Gastroesophageal sphincter (tissue), 4 donors: ENCODE measurements at regions not wholly inside any gene's neighbourhood (a gene's known extent, or its start where the extent isn't known, plus 50 kb on each side); places are given as distances from the start of the nearest gene placed in this dataset.

ENCODE experiments used
- ATAC-seq: fragments of 150-250 bp; one replicate; pipeline ENCODE4 v1.9.1; 2016; ENCODE audit warnings: mild to moderate bottlenecking, moderate library complexity
- H3K27ac ChIP-seq, 4 donors: fragments of 200-600 bp; sonication (generic) in 3 of 4; 1 replicate in 3 of 4; 2 replicates in 1 of 4; pipeline ENCODE4 v1.5.1; 2016 to 2019
- H3K27me3 ChIP-seq: fragments of 200-600 bp; sonication (generic); one replicate; pipeline ENCODE4 v1.5.1; 2019
- H3K36me3 ChIP-seq, 2 donors: fragments of 200-600 bp; sonication (generic); one replicate each; pipeline ENCODE4 v1.5.1; 2019; ENCODE audit warnings: control low read depth in 1 of 2
- H3K4me1 ChIP-seq, 3 donors: fragments of 200-600 bp; sonication (generic); 1 replicate in 2 of 3; 2 replicates in 1 of 3; pipeline ENCODE4 v1.5.1; 2016 to 2019; ENCODE audit warnings: control low read depth in 2 of 3
- H3K4me3 ChIP-seq, 2 donors: fragments of 200-600 bp; sonication (generic); one replicate each; pipeline ENCODE4 v1.5.1; 2019; ENCODE audit warnings: mild to moderate bottlenecking in 1 of 2, moderate library complexity in 1 of 2
- H3K9me3 ChIP-seq, 3 donors: fragments of 200-600 bp; sonication (generic); one replicate each; pipeline ENCODE4 v1.5.1; 2017 to 2019; ENCODE audit warnings: control low read depth in 2 of 3
- EP300 ChIP-seq: sonication (generic); formaldehyde crosslinking; IDR thresholded peaks from one replicate; pipeline ENCODE4 v1.6.1; 2017; ENCODE audit warnings: antibody characterized with exemption, mild to moderate bottlenecking
- POLR2A ChIP-seq, 2 donors: fragments of 450-650 bp; IDR thresholded peaks; one replicate each; pipeline ENCODE4 v1.6.1; 2017; ENCODE audit warnings: antibody characterized with exemption in 2 of 2, mild to moderate bottlenecking in 2 of 2, moderate library complexity in 1 of 2
- POLR2AphosphoS5 ChIP-seq: sonication (generic); formaldehyde crosslinking; IDR thresholded peaks from one replicate; pipeline ENCODE4 v1.6.1; 2017; ENCODE audit warnings: antibody characterized with exemption
- WGBS, 2 donors: methylation state at CpG; one replicate each; pipeline ENCODE4 v1.1.5; 2018; ENCODE audit warnings: low coverage in 1 of 2; 5-methylcytosine and 5-hydroxymethylcytosine counted together
- TF ChIP-seq, protein P1 (sequence below), 4 experiments: fragments of 200-600 bp in 2 of 4; fragments of 450-650 bp in 2 of 4; sonication (generic) in 1 of 4; IDR thresholded peaks; one replicate each; pipeline ENCODE4 v1.5.1; 2017 to 2019; ENCODE audit warnings: antibody characterized with exemption in 4 of 4, mild to moderate bottlenecking in 2 of 4, moderate library complexity in 2 of 4

DNA sequence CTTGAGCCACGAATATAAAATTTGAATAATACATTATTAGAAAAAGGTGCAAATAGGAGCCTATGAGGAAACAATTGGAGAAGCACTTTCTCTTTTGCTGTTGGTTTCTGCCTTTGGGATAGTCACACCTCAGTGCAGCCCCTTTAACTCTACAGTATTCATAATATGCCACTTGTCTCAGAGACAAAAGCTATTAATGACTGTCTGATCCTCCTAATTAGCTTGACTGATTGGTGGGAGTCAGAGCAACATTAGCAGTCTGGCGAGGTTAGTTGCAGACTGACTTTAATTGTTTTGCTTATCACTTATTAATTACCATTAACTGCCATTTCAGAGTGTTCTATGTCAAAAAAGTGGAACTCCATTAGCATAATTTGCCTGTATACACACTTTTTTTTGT is 225.0 kb upstream of the ARHGEF26 start:
- TF ChIP-seq, protein P1, sequence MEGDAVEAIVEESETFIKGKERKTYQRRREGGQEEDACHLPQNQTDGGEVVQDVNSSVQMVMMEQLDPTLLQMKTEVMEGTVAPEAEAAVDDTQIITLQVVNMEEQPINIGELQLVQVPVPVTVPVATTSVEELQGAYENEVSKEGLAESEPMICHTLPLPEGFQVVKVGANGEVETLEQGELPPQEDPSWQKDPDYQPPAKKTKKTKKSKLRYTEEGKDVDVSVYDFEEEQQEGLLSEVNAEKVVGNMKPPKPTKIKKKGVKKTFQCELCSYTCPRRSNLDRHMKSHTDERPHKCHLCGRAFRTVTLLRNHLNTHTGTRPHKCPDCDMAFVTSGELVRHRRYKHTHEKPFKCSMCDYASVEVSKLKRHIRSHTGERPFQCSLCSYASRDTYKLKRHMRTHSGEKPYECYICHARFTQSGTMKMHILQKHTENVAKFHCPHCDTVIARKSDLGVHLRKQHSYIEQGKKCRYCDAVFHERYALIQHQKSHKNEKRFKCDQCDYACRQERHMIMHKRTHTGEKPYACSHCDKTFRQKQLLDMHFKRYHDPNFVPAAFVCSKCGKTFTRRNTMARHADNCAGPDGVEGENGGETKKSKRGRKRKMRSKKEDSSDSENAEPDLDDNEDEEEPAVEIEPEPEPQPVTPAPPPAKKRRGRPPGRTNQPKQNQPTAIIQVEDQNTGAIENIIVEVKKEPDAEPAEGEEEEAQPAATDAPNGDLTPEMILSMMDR (IDR thresholded peaks at IDR 0.05): no peak
- no peak for TF ChIP-seq POLR2A (IDR thresholded peaks at IDR 0.05)
- TF ChIP-seq EP300: no peak
- TF ChIP-seq POLR2AphosphoS5: no peak
- H3K27ac ChIP-seq: no peak overlapping the region
- 87 to 90% methylated on average over 1 to 2 of the region's 2 CpGs for WGBS, 2 donors
- no peaks in the 10 kb centered on the region for H3K4me1 ChIP-seq
- no peaks in the 10 kb centered on the region for H3K36me3 ChIP-seq
- no peak overlapping the region for H3K4me3 ChIP-seq
- H3K27me3 ChIP-seq: no peaks in the 10 kb centered on the region
- no peaks in the 10 kb centered on the region for H3K9me3 ChIP-seq
- no peak for ATAC-seq

DNA sequence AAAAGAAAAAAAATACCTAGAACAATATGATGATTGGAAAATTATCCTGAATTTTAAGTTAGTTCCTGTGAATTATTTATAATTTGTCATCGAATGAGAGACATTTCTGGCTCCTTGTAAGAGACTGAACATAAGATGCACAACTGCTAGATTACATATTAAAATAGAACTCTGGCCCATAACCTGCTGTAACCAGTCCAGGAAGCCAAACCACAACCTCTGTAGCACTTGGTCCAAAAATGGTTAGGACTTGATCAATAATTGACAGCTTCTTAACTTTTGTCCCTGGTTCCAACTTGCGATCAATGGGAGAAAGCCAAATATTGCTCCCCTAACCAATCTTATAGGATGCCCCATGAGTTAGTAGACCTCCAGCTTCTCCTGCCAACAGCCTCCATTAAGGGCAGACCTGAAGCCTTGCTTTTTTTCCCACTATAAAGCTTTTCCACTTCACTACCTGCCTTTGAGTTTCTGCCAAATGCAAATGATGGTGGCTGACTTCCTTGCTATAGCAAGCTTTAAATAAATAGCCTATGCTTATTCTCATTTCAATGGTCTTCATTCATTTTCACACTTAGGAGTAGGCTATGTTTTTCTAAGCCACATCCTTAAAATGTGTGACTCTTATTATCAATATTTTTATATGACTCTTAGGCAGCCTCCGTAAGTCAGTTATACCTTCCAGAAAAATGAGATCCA is 224.0 kb upstream of the ARHGEF26 start:
- Histone ChIP-seq H3K4me1 (no peaks in the 10 kb centered on the region), H3K27ac (no peak overlapping the region), H3K4me3 (no peak overlapping the region), H3K9me3 (no peaks in the 10 kb centered on the region), H3K27me3 (no peaks in the 10 kb centered on the region), H3K36me3 (no peaks in the 10 kb centered on the region)
- WGBS, 2 donors: 70 to 77% methylated on average over 3 of the region's 3 CpGs
- no peak for ATAC-seq
- TF ChIP-seq POLR2A (IDR thresholded peaks at IDR 0.05) (no peak), EP300 (no peak), POLR2AphosphoS5 (no peak)
- TF ChIP-seq, protein P1 (IDR thresholded peaks at IDR 0.05): no peak

DNA sequence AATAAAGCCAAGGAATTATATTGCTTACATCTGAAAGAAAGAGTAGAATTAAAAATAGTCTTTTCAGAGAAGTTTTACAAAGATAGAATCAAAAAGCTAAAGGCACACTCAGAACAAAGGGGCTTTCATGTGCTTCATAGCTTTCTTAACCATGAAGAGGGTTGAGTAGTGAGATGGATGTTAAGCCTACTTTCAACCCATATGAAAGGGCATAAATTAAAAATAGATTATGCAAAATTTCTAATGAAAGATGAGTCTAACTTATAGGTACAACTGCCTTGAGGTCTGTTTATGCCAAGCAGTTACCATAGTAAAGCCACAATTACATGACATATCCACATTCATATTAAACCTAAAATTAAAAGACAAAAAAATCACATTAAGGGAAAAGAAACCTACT is 223.3 kb upstream of the ARHGEF26 start:
- no peak for TF ChIP-seq POLR2A (IDR thresholded peaks at IDR 0.05)
- no peak for TF ChIP-seq EP300
- TF ChIP-seq POLR2AphosphoS5: no peak
- TF ChIP-seq, protein P1 (IDR thresholded peaks at IDR 0.05): no peak
- H3K4me3 ChIP-seq: no peak overlapping the region
- H3K36me3 ChIP-seq: no peaks in the 10 kb centered on the region
- H3K27me3 ChIP-seq: no peaks in the 10 kb centered on the region
- H3K4me1 ChIP-seq: no peaks in the 10 kb centered on the region
- ATAC-seq: no peak
- H3K27ac ChIP-seq: no peak overlapping the region
- H3K9me3 ChIP-seq: no peaks in the 10 kb centered on the region

- 77 to 95% methylated on average over 2 of the region's 2 CpGs for WGBS, 2 donors
- ATAC-seq: no peak
- no peaks in the 10 kb centered on the region for H3K9me3 ChIP-seq
Observed at GRCh38 chr3:153901152-153901551, 220.0 kb upstream of the ARHGEF26 start.

DNA sequence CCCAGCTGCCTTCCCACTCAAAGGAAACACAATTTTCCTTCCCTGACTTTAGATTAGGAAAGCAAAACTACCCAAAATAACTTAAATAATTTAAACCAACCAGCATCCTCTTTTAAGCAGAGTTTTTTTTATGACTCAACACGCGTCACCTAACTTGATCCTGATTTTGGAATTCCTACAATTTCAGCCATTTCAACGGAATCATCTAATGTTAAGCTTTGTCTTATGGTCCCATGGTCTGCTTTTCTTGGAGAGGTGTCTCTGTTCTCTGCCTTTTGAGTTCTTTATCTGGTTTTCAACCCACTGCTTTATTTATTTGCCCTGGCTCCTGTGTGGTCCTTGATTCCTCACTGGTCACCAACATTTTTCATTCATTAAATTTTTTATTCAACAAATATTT is 219.2 kb upstream of the ARHGEF26 start:
- TF ChIP-seq POLR2AphosphoS5 (no peak), POLR2A (IDR thresholded peaks at IDR 0.05) (no peak), EP300 (no peak)
- H3K27me3 ChIP-seq: no peaks in the 10 kb centered on the region
- no peaks in the 10 kb centered on the region for H3K36me3 ChIP-seq
- no peak for ATAC-seq
- no peaks in the 10 kb centered on the region for H3K4me1 ChIP-seq
- 77 to 91% methylated on average over 3 of the region's 3 CpGs for WGBS, 2 donors
- H3K4me3 ChIP-seq: no peak overlapping the region
- no peak overlapping the region for H3K27ac ChIP-seq
- H3K9me3 ChIP-seq: no peaks in the 10 kb centered on the region

More at GRCh38 chr3:153901152-153901551, 220.0 kb upstream of the ARHGEF26 start:
- no peak overlapping the region for H3K4me3 ChIP-seq
- no peak overlapping the region for H3K27ac ChIP-seq
- no peaks in the 10 kb centered on the region for H3K4me1 ChIP-seq
- TF ChIP-seq, protein P1 (IDR thresholded peaks at IDR 0.05): no peak
- TF ChIP-seq EP300 (no peak), POLR2A (IDR thresholded peaks at IDR 0.05) (no peak)
- no peaks in the 10 kb centered on the region for H3K36me3 ChIP-seq
- no peaks in the 10 kb centered on the region for H3K27me3 ChIP-seq
